ENCODE measurements at regions not wholly inside any gene's neighbourhood (a gene's known extent, or its start where the extent isn't known, plus 50 kb on each side); places are given as distances from the start of the nearest gene placed in this dataset.

- TF ChIP-seq SUZ12 (IDR thresholded peaks at IDR 0.05; ENCODE audit: extremely low read depth, insufficient read depth, insufficient read length) (no peak), ZNF274 (IDR thresholded peaks at IDR 0.05; ENCODE audit: low read depth, low read length) (no peak), YY1 (IDR thresholded peaks at IDR 0.05; ENCODE audit: insufficient read depth, insufficient read length) (no peak)
- DNase-seq (ENCODE audit: low read depth, low spot score), result no peak
- H3K4me1 ChIP-seq (ENCODE audit: insufficient read depth, insufficient read length), result no peaks in the 10 kb centered on the region
- no peak overlapping the region for H3K4me3 ChIP-seq (ENCODE audit: insufficient read length, low read depth)
- no peaks in the 10 kb centered on the region for H3K27me3 ChIP-seq (ENCODE audit: insufficient read depth, insufficient read length)
- H3K9ac ChIP-seq (ENCODE audit: insufficient read length, low read depth), result no peak overlapping the region
- H3K36me3 ChIP-seq (ENCODE audit: insufficient read depth, insufficient read length, low read length), result no peaks in the 10 kb centered on the region
- H3K9me3 ChIP-seq (ENCODE audit: insufficient read depth, low read length), result no peaks in the 10 kb centered on the region
Measured at GRCh38 chr5:125877248-125877647, 546.0 kb upstream of the GRAMD2B start.

DNA sequence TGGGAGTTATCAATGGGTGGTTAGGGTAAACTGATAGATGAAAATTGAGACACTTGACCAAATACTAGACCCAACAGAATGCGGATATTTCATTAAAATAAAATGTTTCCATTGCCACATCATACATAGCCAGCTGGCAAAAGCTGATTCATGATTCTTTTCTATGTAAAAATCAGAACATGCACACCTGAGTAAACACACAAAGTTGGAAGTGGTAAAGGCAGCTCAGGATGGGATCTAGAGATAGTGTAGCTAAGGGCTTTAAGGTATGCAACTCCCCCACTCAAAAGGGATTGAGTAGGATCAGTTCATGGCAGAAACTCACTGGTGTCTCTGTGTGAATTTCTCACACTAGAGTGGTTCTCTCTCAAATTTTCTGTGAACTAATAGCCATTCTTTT is 541.1 kb upstream of the GRAMD2B start:
- Histone ChIP-seq H3K27me3 (ENCODE audit: insufficient read depth, insufficient read length) (no peaks in the 10 kb centered on the region), H3K4me1 (ENCODE audit: insufficient read depth, insufficient read length) (no peaks in the 10 kb centered on the region), H3K9me3 (ENCODE audit: insufficient read depth, low read length) (no peaks in the 10 kb centered on the region), H3K9ac (ENCODE audit: insufficient read length, low read depth) (no peak overlapping the region), H3K4me3 (ENCODE audit: insufficient read length, low read depth) (no peak overlapping the region), H3K36me3 (ENCODE audit: insufficient read depth, insufficient read length, low read length) (no peaks in the 10 kb centered on the region)
- DNase-seq (ENCODE audit: low read depth, low spot score), result no peak
- TF ChIP-seq SUZ12 (IDR thresholded peaks at IDR 0.05; ENCODE audit: extremely low read depth, insufficient read depth, insufficient read length) (no peak), YY1 (IDR thresholded peaks at IDR 0.05; ENCODE audit: insufficient read depth, insufficient read length) (no peak), ZNF274 (IDR thresholded peaks at IDR 0.05; ENCODE audit: low read depth, low read length) (no peak)

GRCh38 chr5:125883223-125883622 is 540.0 kb upstream of the GRAMD2B start:
- no peaks in the 10 kb centered on the region for H3K9me3 ChIP-seq (ENCODE audit: insufficient read depth, low read length)
- H3K36me3 ChIP-seq (ENCODE audit: insufficient read depth, insufficient read length, low read length), result no peaks in the 10 kb centered on the region
- H3K4me1 ChIP-seq (ENCODE audit: insufficient read depth, insufficient read length), result no peaks in the 10 kb centered on the region
- TF ChIP-seq ZNF274 (IDR thresholded peaks at IDR 0.05; ENCODE audit: low read depth, low read length), result no peak
- TF ChIP-seq SUZ12 (IDR thresholded peaks at IDR 0.05; ENCODE audit: extremely low read depth, insufficient read depth, insufficient read length), result no peak
- no peak for TF ChIP-seq YY1 (IDR thresholded peaks at IDR 0.05; ENCODE audit: insufficient read depth, insufficient read length)
- no peak overlapping the region for H3K4me3 ChIP-seq (ENCODE audit: insufficient read length, low read depth)
- no peak overlapping the region for H3K9ac ChIP-seq (ENCODE audit: insufficient read length, low read depth)
- DNase-seq (ENCODE audit: low read depth, low spot score), result no peak
- H3K27me3 ChIP-seq (ENCODE audit: insufficient read depth, insufficient read length), result no peaks in the 10 kb centered on the region

GRCh38 chr5:125888358-125888757 is 534.9 kb upstream of the GRAMD2B start:
- H3K9ac ChIP-seq (ENCODE audit: insufficient read length, low read depth), result no peak overlapping the region
- no peaks in the 10 kb centered on the region for H3K4me1 ChIP-seq (ENCODE audit: insufficient read depth, insufficient read length)
- no peak overlapping the region for H3K4me3 ChIP-seq (ENCODE audit: insufficient read length, low read depth)
- H3K36me3 ChIP-seq (ENCODE audit: insufficient read depth, insufficient read length, low read length), result no peaks in the 10 kb centered on the region
- no peak for DNase-seq (ENCODE audit: low read depth, low spot score)
- no peaks in the 10 kb centered on the region for H3K27me3 ChIP-seq (ENCODE audit: insufficient read depth, insufficient read length)
- H3K9me3 ChIP-seq (ENCODE audit: insufficient read depth, low read length), result no peaks in the 10 kb centered on the region
- TF ChIP-seq SUZ12 (IDR thresholded peaks at IDR 0.05; ENCODE audit: extremely low read depth, insufficient read depth, insufficient read length) (no peak), ZNF274 (IDR thresholded peaks at IDR 0.05; ENCODE audit: low read depth, low read length) (no peak), YY1 (IDR thresholded peaks at IDR 0.05; ENCODE audit: insufficient read depth, insufficient read length) (no peak)

DNA sequence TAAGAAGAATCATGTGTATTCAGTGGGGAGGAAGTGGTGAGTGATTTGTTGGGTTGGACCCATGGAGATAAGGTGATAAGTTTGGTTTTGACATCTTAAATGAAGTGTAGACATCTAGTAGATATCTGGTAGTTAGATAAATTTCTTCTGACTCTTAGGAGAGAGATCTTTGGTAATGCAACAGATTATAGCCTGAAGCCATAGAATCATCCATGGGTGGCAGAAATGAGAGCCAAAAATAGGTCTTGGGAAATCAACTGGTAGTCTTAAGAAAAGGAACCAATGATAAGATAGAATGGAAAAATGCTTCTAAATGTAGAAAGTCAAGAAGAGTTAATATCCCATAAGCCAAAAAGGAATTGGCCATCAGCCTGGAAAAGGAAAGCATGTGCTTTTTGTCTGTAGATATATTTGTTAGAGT is 532.7 kb upstream of the GRAMD2B start:
- no peaks in the 10 kb centered on the region for H3K27me3 ChIP-seq (ENCODE audit: insufficient read depth, insufficient read length)
- no peak overlapping the region for H3K4me3 ChIP-seq (ENCODE audit: insufficient read length, low read depth)
- no peaks in the 10 kb centered on the region for H3K9me3 ChIP-seq (ENCODE audit: insufficient read depth, low read length)
- no peaks in the 10 kb centered on the region for H3K36me3 ChIP-seq (ENCODE audit: insufficient read depth, insufficient read length, low read length)
- H3K9ac ChIP-seq (ENCODE audit: insufficient read length, low read depth), result no peak overlapping the region
- no peak for DNase-seq (ENCODE audit: low read depth, low spot score)
- H3K4me1 ChIP-seq (ENCODE audit: insufficient read depth, insufficient read length), result no peaks in the 10 kb centered on the region
- TF ChIP-seq ZNF274 (IDR thresholded peaks at IDR 0.05; ENCODE audit: low read depth, low read length) (no peak), YY1 (IDR thresholded peaks at IDR 0.05; ENCODE audit: insufficient read depth, insufficient read length) (no peak), SUZ12 (IDR thresholded peaks at IDR 0.05; ENCODE audit: extremely low read depth, insufficient read depth, insufficient read length) (no peak)

DNA sequence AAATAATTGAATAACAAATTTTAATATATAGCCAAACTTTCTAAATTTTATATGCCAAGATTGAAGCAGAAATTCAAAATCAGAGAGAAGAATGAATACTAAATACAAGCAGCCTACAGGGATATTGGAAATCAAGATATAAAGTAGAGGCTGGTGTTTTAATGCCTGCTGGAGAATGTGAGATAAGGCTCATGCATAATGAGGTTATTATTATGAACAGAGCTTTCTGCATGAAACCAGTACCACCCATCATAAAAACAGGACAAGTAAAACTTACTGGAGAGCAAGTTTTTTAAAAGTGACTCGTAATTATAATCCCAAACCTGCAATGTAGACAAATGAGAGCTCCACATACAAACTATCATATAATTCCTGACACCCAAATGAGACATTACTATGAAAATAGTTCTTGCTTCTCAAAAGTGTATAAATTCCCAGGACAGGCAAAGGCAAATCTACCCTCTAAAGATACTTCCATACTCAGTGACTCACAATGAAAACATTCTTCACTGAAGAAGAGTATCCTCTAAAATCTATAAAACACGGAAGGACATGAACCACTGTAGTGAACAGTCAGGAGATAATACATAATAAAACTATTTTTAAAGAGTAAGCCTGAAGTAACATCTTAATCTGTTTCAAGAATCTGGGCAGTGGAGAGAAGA is 532.0 kb upstream of the GRAMD2B start:
- H3K9me3 ChIP-seq (ENCODE audit: insufficient read depth, low read length), result no peaks in the 10 kb centered on the region
- H3K4me3 ChIP-seq (ENCODE audit: insufficient read length, low read depth), result no peak overlapping the region
- no peaks in the 10 kb centered on the region for H3K36me3 ChIP-seq (ENCODE audit: insufficient read depth, insufficient read length, low read length)
- no peaks in the 10 kb centered on the region for H3K4me1 ChIP-seq (ENCODE audit: insufficient read depth, insufficient read length)
- H3K27me3 ChIP-seq (ENCODE audit: insufficient read depth, insufficient read length), result no peaks in the 10 kb centered on the region
- no peak overlapping the region for H3K9ac ChIP-seq (ENCODE audit: insufficient read length, low read depth)
- TF ChIP-seq SUZ12 (IDR thresholded peaks at IDR 0.05; ENCODE audit: extremely low read depth, insufficient read depth, insufficient read length) (no peak), ZNF274 (IDR thresholded peaks at IDR 0.05; ENCODE audit: low read depth, low read length) (no peak), YY1 (IDR thresholded peaks at IDR 0.05; ENCODE audit: insufficient read depth, insufficient read length) (no peak)
- DNase-seq (ENCODE audit: low read depth, low spot score), result no peak

DNA sequence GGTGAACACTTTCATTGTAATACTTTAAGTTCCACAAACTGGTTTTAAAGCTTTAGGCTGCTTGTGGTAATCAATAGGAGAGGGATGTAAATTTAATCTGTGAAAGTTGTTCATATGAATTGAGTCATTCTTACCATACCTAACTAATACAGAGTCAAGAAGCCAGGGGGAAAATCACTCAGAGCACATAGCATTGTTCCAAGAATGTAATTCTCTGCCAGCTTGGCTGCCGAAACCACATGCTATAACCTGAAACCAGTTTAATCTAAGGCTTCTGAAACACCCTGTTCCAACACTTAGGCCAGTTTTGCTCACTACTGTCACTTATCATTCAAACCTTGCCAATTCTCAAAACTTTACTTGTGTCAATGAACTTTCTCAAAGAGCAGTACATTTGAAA is 528.8 kb upstream of the GRAMD2B start:
- no peak overlapping the region for H3K4me3 ChIP-seq (ENCODE audit: insufficient read length, low read depth)
- no peaks in the 10 kb centered on the region for H3K4me1 ChIP-seq (ENCODE audit: insufficient read depth, insufficient read length)
- no peak overlapping the region for H3K9ac ChIP-seq (ENCODE audit: insufficient read length, low read depth)
- no peaks in the 10 kb centered on the region for H3K9me3 ChIP-seq (ENCODE audit: insufficient read depth, low read length)
- no peak for TF ChIP-seq SUZ12 (IDR thresholded peaks at IDR 0.05; ENCODE audit: extremely low read depth, insufficient read depth, insufficient read length)
- no peak for TF ChIP-seq YY1 (IDR thresholded peaks at IDR 0.05; ENCODE audit: insufficient read depth, insufficient read length)
- no peak for TF ChIP-seq ZNF274 (IDR thresholded peaks at IDR 0.05; ENCODE audit: low read depth, low read length)
- DNase-seq (ENCODE audit: low read depth, low spot score), result no peak
- H3K36me3 ChIP-seq (ENCODE audit: insufficient read depth, insufficient read length, low read length), result no peaks in the 10 kb centered on the region
- H3K27me3 ChIP-seq (ENCODE audit: insufficient read depth, insufficient read length), result no peaks in the 10 kb centered on the region
